ENCODE measurements at regions not wholly inside any gene's neighbourhood (a gene's known extent, or its start where the extent isn't known, plus 50 kb on each side); places are given as distances from the start of the nearest gene placed in this dataset.

DNA sequence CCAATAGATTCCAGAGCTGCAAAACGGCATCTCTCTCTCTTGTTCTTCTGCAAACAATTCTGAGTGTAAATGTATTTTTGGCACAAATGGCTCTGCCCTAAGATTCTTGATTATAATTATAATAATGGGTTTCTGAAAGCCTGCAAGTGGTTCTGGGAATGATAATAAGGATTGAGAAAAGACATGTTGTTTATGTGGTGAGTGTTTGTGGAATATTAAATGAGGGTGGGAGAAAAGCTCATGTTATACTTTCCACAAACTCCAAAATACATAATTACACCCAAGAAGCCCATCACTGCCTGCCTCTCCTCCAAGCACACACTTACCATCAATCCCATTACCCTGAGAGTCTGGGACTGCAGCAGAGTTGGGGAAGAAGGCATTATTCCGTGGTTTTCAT lies 460.0 kb upstream of the BRINP1 start:
- DNase-seq (ENCODE audit: low spot score): no peak

DNA sequence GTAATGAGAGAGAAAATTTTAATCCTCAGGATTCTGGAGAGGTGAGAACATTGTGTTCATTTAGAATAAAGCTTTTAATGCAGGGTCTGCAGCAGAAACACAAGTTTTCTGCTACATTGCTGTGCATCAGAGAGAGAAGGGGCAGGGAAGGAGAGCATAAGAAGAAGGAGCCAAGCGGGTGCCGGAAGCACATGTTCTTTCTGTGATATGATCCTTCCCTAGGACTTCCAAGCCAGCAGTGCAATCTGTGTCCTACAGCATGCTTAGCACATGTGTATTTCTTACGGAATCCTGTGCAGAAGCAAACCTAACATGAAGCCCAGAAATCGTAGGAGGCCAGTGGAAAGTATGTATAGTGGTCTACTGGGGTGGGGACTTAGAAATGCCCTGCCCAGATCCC lies 458.3 kb upstream of the BRINP1 start:
- DNase-seq (ENCODE audit: low spot score): no peak

DNA sequence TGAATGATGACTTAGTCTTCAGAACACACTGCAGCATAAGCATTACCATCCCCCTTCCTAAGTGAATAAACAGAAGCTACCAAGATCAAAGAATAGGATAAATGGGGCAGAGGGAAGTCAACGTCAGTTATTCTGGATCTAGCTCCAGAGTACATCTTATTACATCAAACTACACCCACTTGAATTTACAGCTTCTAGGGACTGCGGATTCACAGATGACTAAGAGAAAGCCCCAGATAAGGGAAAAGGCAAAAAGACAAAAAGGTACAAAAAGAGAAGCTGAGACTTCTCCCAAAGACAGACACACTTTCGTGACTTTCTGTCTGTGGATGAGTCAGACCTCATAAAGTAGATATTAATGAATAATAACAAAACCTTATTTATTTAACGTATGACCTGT lies 457.9 kb upstream of the BRINP1 start:
- no peak for DNase-seq (ENCODE audit: low spot score)

DNA sequence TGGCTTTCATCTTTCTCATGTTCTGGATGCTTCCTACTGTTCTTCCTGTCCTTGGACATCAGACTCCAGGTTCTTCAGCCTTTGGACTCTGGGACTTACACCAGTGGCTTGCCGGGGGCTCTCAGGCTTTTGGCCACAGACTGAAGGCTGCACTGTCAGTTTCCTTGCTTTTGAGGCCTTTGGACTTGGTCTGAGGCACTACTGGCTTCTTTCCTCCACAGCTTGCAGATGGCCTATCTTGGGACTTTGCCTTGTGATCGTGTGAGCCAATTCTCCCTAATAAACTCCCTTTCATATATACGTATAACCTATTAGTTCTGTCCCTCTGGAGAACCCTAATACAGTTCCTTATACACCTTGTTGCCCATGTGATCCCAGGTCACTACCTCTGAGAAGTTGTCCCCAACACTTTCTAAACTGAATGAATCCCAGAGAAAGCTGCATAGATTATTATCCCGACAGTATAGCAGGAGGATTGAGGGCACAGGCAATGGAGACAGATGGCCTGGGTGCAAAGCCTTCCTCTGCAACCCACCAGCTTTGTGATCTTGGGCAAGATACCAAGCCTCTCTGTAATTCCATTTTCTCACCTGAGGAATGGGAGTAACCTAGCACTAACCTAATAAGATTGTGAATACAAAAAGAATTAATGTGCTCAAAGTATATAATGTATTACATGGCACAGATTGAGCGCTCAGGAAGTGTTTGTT lies 449.6 kb upstream of the BRINP1 start:
- DNase-seq (ENCODE audit: low spot score): no peak

DNA sequence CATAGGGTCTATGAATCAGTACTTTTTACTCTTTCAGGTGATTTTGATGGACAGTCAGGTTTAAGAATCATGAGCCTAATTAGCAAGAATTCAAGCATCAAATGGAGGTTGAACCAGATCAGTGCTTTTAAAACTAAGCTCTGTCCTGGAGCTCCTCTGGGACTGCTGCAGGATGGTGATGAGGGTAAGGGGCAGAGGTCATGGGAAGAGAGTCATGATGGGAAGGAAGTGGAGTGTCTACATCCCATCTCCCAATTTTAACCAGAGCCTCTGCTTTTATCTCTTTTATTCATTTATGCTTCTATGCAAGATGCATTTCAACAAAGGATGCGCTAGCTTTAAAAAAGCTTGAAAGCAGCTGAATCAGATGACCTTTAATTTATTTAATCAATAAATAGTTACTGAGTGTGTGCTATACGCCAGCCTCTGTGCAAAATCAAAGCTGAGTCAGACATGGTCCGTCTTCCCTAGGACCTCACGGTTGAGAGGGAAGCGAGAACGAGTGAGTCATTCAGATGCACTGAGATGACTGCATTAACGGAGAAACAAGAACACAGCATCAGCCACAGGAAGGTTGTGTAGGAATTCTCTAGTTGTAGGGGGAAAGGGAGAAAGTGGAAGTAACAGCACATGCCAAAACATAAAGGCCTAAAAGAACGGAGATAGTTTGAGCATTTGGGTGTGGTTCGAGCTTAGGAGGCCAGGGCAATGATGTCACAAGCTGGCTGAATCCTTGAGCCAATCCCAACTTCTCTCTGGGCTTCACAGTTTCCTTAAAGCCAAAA lies 441.6 kb upstream of the BRINP1 start:
- no peak for DNase-seq (ENCODE audit: low spot score)

DNA sequence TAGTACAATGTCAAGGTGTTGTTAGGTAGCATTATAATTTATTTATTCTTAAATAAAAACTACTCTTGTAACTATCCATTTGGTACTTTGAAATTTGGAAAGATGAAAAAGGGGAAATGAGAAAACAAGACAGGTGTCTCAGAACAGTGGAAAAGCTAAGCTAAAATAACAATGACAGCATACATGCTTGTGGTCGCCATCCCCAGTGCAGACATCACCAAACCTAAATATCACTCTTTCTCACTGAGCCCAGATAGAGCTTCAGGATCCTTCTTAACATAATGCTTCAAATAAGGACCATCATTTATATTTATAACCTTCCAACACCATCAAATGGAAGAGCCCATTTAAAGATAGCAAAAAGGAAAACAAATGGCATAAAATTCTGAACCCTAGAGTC lies 434.4 kb upstream of the BRINP1 start:
- no peak for DNase-seq (ENCODE audit: low spot score)

DNA sequence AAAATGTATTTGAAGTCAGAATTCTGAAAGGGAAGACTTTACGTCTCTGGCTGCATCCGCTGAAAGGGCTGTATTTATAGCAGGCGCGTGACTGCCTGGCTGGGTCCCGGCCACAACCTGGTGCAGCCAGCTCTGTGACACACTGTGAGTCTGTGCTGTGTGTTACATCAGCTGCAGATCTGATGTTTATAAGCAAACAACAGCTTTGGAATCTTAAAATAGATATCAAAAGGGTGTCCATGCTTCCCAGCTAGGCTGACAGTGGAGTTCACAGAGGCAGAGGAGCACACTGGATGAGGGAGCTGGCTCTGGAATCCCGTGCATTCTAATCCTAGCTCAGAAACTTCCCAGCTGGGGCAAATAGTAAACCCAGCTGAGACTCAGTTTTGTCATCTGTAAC lies 433.4 kb upstream of the BRINP1 start:
- no peak for DNase-seq (ENCODE audit: low spot score)

DNA sequence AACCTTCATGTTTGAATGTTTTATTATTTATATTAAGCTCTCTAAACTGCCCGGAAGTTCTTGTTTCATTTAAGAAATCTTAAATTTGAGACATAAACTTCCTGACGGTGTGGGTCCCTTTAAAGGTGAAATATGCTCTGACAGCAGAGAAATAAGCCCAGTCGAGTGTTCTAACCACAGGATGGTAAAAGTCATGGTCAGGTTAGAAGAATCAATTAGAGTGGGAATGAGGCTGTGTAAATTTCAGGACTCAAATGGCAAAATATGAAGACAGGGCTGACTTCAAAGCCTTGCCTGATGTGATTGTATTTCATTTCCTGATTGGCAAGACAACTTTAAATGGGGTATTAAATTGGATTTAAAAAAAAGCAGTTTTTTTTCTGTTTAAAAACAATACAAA lies 432.9 kb upstream of the BRINP1 start:
- no peak for DNase-seq (ENCODE audit: low spot score)

DNA sequence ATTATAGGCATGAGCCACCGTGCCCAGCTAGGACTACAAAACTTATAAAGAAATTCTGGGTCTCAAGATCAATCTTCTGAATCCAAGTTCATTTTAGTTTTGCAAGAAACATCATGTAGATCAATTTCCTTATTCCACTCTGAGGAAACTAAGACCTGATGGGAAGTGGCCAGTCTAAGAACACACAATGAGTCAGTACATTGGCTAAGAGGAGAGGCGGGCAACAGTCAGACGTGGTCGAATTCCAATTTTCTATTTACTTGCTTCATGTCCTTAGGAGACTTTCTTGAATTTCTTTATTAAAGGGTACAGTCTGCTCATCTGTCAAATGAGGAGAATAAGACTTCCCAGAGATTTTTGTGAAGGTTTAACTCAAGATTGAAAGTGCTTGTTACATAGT lies 432.1 kb upstream of the BRINP1 start:
- no peak for DNase-seq (ENCODE audit: low spot score)

DNA sequence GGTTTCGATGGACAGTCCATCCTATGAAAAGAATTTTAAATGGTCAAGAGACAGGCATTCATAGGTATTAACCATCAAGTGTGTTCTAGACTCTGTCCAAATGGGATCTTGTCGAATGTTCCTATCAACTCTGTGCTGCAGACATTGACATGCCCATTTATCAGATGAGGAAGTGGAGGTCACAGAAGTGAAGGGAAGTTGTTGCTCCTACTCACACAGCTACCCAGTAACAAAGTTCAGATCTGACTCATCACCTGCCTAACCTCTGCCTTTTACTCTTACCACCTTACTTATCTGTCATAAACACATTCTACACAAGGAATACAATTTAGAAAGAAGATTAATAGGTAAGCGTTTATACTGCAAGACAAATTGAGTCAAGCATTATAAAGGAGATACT lies 426.2 kb upstream of the BRINP1 start:
- DNase-seq (ENCODE audit: low spot score): no peak

DNA sequence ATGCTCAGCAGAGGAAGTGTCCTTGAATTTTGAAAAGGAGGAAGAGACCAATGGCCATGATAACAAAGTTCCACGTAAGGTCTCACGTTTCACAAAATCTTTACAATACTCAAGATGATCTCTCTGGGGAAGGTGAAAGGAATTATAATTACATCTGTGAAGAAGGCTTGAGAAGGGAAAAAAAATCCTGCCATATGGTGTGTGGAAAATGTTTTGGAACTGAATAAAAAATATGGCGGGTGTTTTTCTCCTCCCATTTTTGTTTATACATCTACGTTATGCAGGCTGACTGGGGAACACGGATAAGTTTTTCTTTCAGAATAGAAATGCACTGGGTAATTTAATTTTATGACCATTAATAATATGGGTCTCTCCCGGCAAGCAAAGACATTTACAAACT lies 425.6 kb upstream of the BRINP1 start:
- no peak for DNase-seq (ENCODE audit: low spot score)

DNA sequence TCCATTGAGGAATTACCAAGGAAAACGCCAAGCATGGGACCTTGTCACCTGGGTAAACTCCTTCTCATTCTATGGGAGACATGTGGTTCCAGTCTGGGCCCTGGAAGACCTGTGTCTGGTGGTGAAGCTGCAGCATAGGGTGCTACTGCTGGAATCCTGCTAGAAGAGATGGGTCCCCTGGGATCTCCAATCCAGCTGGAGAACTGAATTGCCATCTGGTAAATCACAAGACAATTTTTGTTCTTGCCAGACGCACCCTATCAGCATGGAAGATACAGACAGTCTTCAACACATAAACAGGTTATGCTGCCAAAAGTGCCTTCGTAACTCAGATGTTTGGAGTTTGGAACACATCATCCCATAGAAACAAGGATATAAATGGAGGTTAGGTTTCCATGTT lies 424.0 kb upstream of the BRINP1 start:
- no peak for DNase-seq (ENCODE audit: low spot score)

DNA sequence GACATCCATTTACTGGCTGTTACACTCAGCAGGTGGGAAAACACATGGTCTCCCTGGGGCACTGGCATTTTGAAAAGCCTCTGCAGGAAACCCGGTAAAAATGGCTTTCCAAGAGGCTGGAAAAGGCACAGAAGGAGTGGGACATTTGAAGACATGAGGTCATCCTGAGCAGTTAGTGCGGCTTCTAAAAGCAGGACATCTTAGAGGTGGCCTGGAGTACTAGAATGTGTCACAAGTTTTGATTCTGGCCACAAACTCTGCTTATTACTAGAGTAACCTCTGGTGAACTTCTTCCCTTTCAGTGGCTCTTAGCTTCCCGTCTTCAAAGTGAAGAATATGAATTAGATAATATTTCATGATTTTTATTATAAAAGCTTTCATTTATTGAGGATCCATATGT lies 423.0 kb upstream of the BRINP1 start:
- DNase-seq (ENCODE audit: low spot score): no peak

DNA sequence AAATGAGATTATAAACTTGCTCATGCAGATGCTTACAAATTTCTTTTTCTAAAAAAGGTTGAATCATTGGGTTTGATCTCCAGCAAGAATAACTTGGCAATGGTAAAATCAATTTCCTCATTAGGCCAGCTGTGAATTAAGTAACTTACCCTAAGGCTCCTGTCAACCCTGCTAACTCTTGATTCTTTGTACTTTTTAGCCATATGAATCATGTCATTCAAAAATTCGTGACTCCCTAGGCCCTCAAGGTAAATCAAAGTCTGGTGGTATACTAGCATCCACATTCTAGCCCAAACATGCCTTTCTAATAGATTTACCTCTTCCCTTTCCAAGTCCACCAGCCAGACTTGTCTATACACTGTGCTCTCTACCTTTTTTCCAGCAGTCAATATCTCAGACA lies 420.8 kb upstream of the BRINP1 start:
- DNase-seq (ENCODE audit: low spot score): no peak

DNA sequence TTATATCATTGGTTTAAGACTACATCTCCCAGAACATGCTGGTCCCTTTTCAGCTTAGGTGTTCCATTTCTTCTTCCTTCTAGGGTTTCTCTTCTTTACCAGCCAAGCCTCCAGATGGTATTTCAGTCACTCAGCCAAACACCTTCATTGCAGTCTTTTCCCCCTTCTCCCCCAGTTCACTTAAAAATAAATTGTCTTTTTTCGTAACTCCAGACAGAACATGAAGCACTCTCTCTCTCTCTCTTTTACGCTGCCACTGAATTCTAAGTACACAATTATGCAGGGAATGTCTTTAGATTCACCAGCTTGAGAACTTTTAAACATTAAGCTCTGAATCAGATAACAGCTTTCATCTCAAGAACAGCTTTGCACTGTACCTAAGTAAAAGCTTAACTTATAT lies 419.7 kb upstream of the BRINP1 start:
- DNase-seq (ENCODE audit: low spot score): no peak

DNA sequence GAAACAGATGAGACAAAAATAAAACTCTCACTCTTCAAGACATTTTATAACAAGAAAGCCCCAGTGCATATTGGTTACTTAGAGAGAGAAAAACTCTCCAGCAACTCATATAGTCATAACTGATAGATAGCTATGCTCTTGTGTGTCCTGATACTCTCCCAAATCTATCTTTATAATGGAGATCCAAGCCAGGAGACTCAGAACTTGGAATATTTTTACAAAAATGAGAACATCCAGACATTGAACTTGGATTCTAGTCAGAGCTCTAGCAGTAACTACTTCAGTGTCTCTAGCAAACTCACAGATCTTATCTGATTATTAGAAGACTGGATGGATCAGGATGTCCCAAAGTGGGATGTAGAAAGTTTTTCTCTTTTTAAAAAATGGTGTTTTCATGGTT lies 412.7 kb upstream of the BRINP1 start:
- DNase-seq (ENCODE audit: low spot score): no peak

DNA sequence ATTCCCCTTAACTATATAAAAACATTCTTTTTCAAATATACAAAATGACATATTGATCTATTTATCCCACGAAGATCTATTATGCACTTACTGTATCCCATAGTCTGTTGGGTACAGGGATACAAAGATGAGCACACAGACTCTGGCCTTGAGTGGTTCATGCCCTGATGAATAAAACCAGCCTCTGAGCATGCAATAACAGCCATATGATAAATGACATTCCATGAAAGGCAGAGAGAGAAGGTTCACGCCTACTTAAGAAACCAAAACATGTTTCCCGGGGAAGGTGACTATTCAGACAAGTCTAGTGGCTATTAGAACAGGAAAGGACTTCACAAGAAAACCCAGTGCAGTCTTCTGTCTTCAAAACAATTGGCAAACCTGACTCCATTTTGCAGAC lies 406.2 kb upstream of the BRINP1 start:
- DNase-seq (ENCODE audit: low spot score): no peak

DNA sequence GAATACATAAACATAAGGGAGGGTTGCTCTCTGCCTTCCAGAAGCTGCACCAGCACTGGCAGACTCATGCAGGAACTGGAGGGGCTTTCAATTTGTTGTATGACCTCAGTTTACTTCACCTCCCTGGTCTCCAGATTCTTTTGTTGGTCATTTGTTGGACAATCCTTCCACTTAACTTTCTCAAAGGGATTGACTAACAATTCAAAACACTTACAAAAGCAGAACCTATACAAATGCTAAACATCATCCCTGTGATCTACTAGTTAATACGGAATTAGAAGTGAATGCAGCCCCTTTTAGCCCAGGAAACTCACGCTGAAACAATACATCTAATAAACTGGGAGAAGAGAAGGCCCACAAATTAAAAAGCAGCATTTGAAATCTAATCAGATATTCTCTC lies 404.6 kb upstream of the BRINP1 start:
- no peak for DNase-seq (ENCODE audit: low spot score)

DNA sequence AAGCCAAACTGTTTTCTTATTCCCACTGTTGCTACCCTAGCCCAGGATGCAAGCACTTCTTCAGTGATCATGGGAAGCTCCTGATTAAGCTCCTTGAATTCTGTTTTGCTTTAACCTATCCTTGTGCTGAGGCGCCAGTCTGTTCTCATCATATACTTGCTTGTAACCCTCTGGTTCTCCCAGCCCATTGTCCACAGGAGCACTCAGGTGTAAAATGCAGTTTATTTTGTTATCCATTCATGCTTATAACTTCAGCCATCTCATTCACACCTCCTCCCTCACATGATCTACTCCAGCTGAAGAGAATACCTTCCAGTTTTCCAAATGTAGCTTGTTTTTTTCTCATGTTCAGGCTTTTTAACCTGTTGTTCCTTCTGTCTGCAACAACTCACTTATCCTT lies 402.1 kb upstream of the BRINP1 start:
- no peak for DNase-seq (ENCODE audit: low spot score)

DNA sequence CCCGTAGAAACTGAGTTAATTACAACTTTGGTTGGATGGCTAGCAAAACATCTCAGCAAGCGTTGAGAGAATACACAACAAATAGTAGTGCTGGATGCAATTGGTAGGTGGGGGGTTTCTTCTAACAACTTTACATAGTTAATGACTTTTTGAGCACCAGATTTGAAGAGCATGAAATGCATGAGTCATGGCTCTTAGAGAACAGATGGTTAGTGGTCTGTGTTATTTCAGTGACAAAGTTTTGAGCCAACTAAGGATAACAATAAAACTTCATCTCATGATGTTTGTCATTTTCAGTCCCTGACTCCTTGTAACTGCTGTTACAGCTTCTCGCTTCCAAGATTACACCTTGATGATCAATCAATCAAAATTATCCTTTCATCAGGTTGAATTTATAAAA lies 399.0 kb upstream of the BRINP1 start:
- no peak for DNase-seq (ENCODE audit: low spot score)

DNA sequence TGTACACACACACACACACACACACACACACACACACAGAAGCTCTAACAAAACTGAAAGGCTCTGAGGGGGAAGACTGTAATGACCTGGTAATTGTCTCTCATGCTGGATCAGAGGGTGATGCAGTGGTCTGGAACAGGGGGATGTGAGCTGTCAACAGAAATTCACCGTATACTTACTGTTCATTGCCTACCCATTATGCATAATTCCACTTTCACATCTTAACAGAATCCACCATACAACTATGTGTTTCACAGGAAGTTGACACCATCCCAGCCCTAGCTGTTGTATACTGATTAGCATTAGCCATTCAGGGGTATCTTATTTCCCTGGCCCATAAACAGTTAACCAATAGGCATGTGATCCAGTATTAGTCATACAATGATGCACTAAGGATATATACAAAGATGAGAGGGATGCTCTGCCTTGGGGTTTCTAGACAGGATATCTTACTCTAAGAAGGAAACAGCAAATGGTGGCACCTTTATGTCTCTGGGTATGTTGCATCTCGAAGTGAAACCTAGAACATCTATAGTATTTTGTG lies 396.5 kb upstream of the BRINP1 start:
- DNase-seq (ENCODE audit: low spot score): no peak

DNA sequence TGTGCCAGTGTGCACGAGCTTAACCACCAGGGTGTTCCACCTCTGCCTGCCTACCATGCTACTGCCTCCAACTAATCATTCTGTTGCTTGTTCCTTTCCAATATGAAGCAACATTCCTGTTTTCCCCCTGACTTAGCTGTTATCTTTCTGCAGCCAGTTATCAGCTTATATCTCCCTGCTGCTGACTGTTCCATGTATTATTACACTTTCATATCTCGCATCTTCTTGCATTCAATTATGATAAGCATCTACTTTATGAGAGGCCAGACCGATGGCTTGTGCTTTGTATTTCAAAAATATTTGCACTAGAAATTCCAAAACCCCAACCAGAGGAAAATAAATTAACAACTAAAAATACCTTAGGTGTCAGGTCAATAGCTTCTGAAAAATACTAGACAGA lies 394.0 kb upstream of the BRINP1 start:
- DNase-seq (ENCODE audit: low spot score): no peak

DNA sequence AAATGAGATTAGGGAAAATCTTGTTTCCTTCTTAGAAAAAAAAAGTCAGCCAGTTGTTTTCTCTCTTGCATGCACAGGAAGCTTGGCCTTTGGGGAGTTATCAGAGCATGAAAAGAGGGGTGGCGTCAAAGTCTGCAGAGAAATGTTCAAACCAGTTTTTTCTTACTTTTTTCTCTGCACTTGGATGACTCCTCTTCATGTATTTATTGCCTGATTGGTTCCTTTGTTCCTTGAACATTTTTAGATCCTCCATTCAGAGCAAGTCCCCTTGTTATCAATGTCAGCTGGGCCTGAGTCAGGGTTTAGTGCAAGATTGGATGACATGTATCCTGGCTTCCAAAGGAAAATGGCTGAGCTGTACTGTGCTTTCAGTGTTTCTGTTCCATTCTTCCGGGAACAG lies 392.6 kb upstream of the BRINP1 start:
- no peak for DNase-seq (ENCODE audit: low spot score)

DNA sequence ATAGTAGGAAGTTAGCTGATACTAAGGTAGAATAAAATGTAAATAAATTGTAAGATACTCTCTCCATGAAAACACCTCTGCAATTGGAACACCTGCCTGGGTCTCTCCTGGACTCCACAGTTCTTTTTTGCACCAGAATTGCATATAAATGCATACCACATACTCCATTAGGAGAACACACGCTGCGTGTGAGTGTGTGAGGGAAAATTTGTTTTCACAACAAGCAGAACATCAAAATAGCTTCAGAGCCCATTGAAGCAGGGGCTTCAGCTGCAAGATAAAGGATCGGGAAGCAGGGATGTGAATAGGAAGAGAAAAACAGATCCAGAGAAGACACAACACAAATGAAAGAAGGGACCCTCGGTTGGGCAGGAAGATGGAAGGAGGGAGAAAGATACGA lies 389.8 kb upstream of the BRINP1 start:
- no peak for DNase-seq (ENCODE audit: low spot score)
